ENCODE measurements at regions not wholly inside any gene's neighbourhood (a gene's known extent, or its start where the extent isn't known, plus 50 kb on each side); places are given as distances from the start of the nearest gene placed in this dataset.

GRCh38 chr16:55955845-55956244, 80.7 kb upstream of the CES5A start:
- TF ChIP-seq CTCF (IDR thresholded peaks at IDR 0.05; ENCODE audit: low read depth, low read length, poor library complexity, severe bottlenecking) (no peak), EZH2phosphoT487 (IDR thresholded peaks at IDR 0.05; ENCODE audit: borderline replicate concordance, low read length) (no peak)
